H9 (cell line): ENCODE measurements at regions not wholly inside any gene's neighbourhood (a gene's known extent, or its start where the extent isn't known, plus 50 kb on each side); places are given as distances from the start of the nearest gene placed in this dataset.

Experiments
- DNase-seq: peaks from one replicate; pipeline ENCODE4 v3.0.0-alpha.2; 2017
- H2AFZ ChIP-seq: one replicate; pipeline ENCODE4 v1.6.1; 2013; ENCODE audit warnings: mild to moderate bottlenecking, low read length, control low read depth, moderate library complexity
- H2AK5ac ChIP-seq: 2 replicates; pipeline ENCODE4 v1.6.1; 2013; ENCODE audit warnings: low read length, control low read depth, mixed read lengths; ENCODE audit not compliant: insufficient read length
- H2BK120ac ChIP-seq: one replicate; pipeline ENCODE4 v1.6.1; 2013; ENCODE audit warnings: low read depth, mild to moderate bottlenecking, low read length, control low read depth, inconsistent platforms; ENCODE audit not compliant: poor library complexity, severe bottlenecking
- H2BK12ac ChIP-seq: 2 replicates; pipeline ENCODE4 v1.6.1; 2013; ENCODE audit warnings: low read length, control low read depth, mixed read lengths, low read depth; ENCODE audit not compliant: insufficient read length
- H2BK15ac ChIP-seq: 2 replicates; pipeline ENCODE4 v1.6.1; 2013; ENCODE audit warnings: low read depth, low read length, control low read depth
- H2BK20ac ChIP-seq: one replicate; pipeline ENCODE4 v1.6.1; 2013; ENCODE audit warnings: low read depth, mild to moderate bottlenecking, low read length, control low read depth, inconsistent platforms; ENCODE audit not compliant: poor library complexity, severe bottlenecking
- H2BK5ac ChIP-seq: 2 replicates; pipeline ENCODE4 v1.6.1; 2013; ENCODE audit warnings: low read length, control low read depth, mixed read lengths; ENCODE audit not compliant: insufficient read length
- H3K14ac ChIP-seq: 2 replicates; pipeline ENCODE4 v1.6.1; 2013; ENCODE audit warnings: low read length, control low read depth; ENCODE audit not compliant: insufficient read depth
- H3K18ac ChIP-seq: 2 replicates; pipeline ENCODE4 v1.6.1; 2013; ENCODE audit warnings: low read depth, mild to moderate bottlenecking, mixed read lengths, low read length, control low read depth; ENCODE audit not compliant: insufficient read length
- H3K23ac ChIP-seq: 2 replicates; pipeline ENCODE4 v1.6.1; 2013; ENCODE audit warnings: low read length, control low read depth, mixed read lengths, low read depth; ENCODE audit not compliant: insufficient read length
- H3K23me2 ChIP-seq: 2 replicates; pipeline ENCODE4 v1.6.1; 2013; ENCODE audit warnings: low read depth, mild to moderate bottlenecking, mixed read lengths, low read length, control low read depth; ENCODE audit not compliant: insufficient read length, poor library complexity, severe bottlenecking
- H3K27ac ChIP-seq: 2 replicates; pipeline ENCODE4 v1.5.1; 2013; ENCODE audit warnings: low read length, control low read depth, mixed read lengths, low read depth; ENCODE audit not compliant: insufficient read length
- H3K27me3 ChIP-seq: 2 replicates; pipeline ENCODE4 v1.6.1; 2013; ENCODE audit warnings: low read length, control low read depth, inconsistent platforms; ENCODE audit not compliant: insufficient read depth
- H3K4ac ChIP-seq: 2 replicates; pipeline ENCODE4 v1.6.1; 2013; ENCODE audit warnings: low read depth, mild to moderate bottlenecking, control low read depth, inconsistent platforms, low read length, moderate library complexity
- H3K4me1 ChIP-seq: 2 replicates; pipeline ENCODE4 v1.6.1; 2013; ENCODE audit warnings: low read length, control low read depth, inconsistent platforms; ENCODE audit not compliant: insufficient read depth
- H3K4me2 ChIP-seq: 2 replicates; pipeline ENCODE4 v1.6.1; 2013; ENCODE audit warnings: low read length, control low read depth, mixed read lengths; ENCODE audit not compliant: insufficient read length, insufficient read depth
- H3K56ac ChIP-seq: 2 replicates; pipeline ENCODE4 v1.6.1; 2013; ENCODE audit warnings: low read depth, mild to moderate bottlenecking, mixed read lengths, low read length, control low read depth; ENCODE audit not compliant: insufficient read length
- H3K79me1 ChIP-seq: 2 replicates; pipeline ENCODE4 v1.6.1; 2013; ENCODE audit warnings: low read depth, mild to moderate bottlenecking, moderate library complexity, low read length, control low read depth, inconsistent platforms; ENCODE audit not compliant: insufficient read depth, poor library complexity, severe bottlenecking
- H3K79me2 ChIP-seq: 2 replicates; pipeline ENCODE4 v1.6.1; 2013; ENCODE audit warnings: low read length, control low read depth, inconsistent platforms; ENCODE audit not compliant: insufficient read depth
- H3K9ac ChIP-seq: 2 replicates; pipeline ENCODE4 v1.6.1; 2013; ENCODE audit warnings: low read length, control low read depth, mixed read lengths; ENCODE audit not compliant: insufficient read length; ENCODE audit errors: extremely low read depth
- H3K9me3 ChIP-seq: one replicate; pipeline ENCODE4 v1.6.1; 2013; ENCODE audit warnings: low read depth, low read length, inconsistent platforms; ENCODE audit not compliant: control insufficient read depth
- H3T11ph ChIP-seq: one replicate; pipeline ENCODE4 v1.6.1; 2013; ENCODE audit warnings: mild to moderate bottlenecking, low read length, control low read depth, inconsistent platforms
- H4K20me1 ChIP-seq: one replicate; pipeline ENCODE4 v1.6.1; 2013; ENCODE audit not compliant: control insufficient read depth, insufficient read length, insufficient read depth
- H4K5ac ChIP-seq: 2 replicates; pipeline ENCODE4 v1.6.1; 2013; ENCODE audit warnings: low read depth, mild to moderate bottlenecking, mixed read lengths, low read length, control low read depth; ENCODE audit not compliant: insufficient read length
- H4K8ac ChIP-seq: replicated peaks from 2 replicates; pipeline ENCODE4 v1.6.1; 2013; ENCODE audit warnings: low read length, control low read depth, mixed read lengths, low read depth; ENCODE audit not compliant: insufficient read length
- H4K91ac ChIP-seq: 2 replicates; pipeline ENCODE4 v1.6.1; 2013; ENCODE audit warnings: low read depth, mild to moderate bottlenecking, moderate library complexity, mixed read lengths, low read length, control low read depth; ENCODE audit not compliant: insufficient read length
- H3K27ac Mint-ChIP-seq, 3 experiments: 2 replicates in 2 of 3; 3 replicates in 1 of 3; pipeline ENCODE4 v1.8.0; 2020 to 2021; ENCODE audit warnings: mixed read lengths in 3 of 3, mild to moderate bottlenecking in 1 of 3, moderate library complexity in 1 of 3
- H3K27me3 Mint-ChIP-seq: 2 replicates; pipeline ENCODE4 v1.8.0; 2021; ENCODE audit warnings: low read depth, mild to moderate bottlenecking, moderate library complexity, mixed read lengths
- H3K36me3 Mint-ChIP-seq, 3 experiments: 2 replicates in 2 of 3; 3 replicates in 1 of 3; pipeline ENCODE4 v1.8.0; 2020 to 2021; ENCODE audit warnings: low read depth in 3 of 3, mixed read lengths in 3 of 3; ENCODE audit not compliant: insufficient read depth in 1 of 3
- H3K4me1 Mint-ChIP-seq, 2 experiments: 2 replicates each; pipeline ENCODE4 v1.8.0; 2020; ENCODE audit warnings: mixed read lengths in 2 of 2
- H3K4me3 Mint-ChIP-seq, 2 experiments: 2 replicates in 1 of 2; 3 replicates in 1 of 2; pipeline ENCODE4 v1.8.0; 2020 to 2021; ENCODE audit warnings: mild to moderate bottlenecking in 2 of 2, mixed read lengths in 2 of 2, moderate library complexity in 1 of 2
- H3K9me3 Mint-ChIP-seq, 2 experiments: 2 replicates in 1 of 2; 3 replicates in 1 of 2; pipeline ENCODE4 v1.8.0; 2020; ENCODE audit warnings: mild to moderate bottlenecking in 2 of 2, mixed read lengths in 2 of 2, moderate library complexity in 1 of 2
- CTCF ChIP-seq: fragments of 200-600 bp; sonication (generic); conservative IDR thresholded peaks from 3 replicates; pipeline ENCODE4 v1.8.0; 2021; ENCODE audit warnings: antibody characterized with exemption, mild to moderate bottlenecking
- WGBS: extraction: QIAGEN DNeasy Blood & Tissue Kit; methylation state at CpG from one replicate; pipeline ENCODE4 v1.1.7; 2013; ENCODE audit warnings: missing lambda C conversion rate, low lambda C conversion rate, mixed read lengths; ENCODE audit not compliant: insufficient read length; ENCODE audit errors: extremely low coverage; 5-methylcytosine and 5-hydroxymethylcytosine counted together

GRCh38 chr3:117844676-117845075 lies 1135.1 kb downstream of the TUSC7 start:
- Mint-ChIP-seq H3K36me3 (no peaks in the 10 kb centered on the region), H3K4me3 (no peak overlapping the region), H3K9me3 (no peaks in the 10 kb centered on the region), H3K4me1 (no peaks in the 10 kb centered on the region), H3K27me3 (no peaks in the 10 kb centered on the region), H3K27ac (no peak overlapping the region)
- H4K20me1 ChIP-seq = no peaks in the 10 kb centered on the region
- no peaks in the 10 kb centered on the region for H3K23me2 ChIP-seq
- DNase-seq = no peak
- H4K91ac ChIP-seq = no peak overlapping the region
- no peak overlapping the region for H3K9ac ChIP-seq
- H3K27ac ChIP-seq = no peak overlapping the region
- H2BK15ac ChIP-seq = no peak overlapping the region
- no peaks in the 10 kb centered on the region for H3K4me1 ChIP-seq
- H3K18ac ChIP-seq = no peak overlapping the region
- H2AFZ ChIP-seq = no peak overlapping the region
- no CpG with 5 or more reads among the region's 2 CpGs for WGBS
- no peak overlapping the region for H3K23ac ChIP-seq
- H3K4ac ChIP-seq = no peak overlapping the region
- H3K14ac ChIP-seq = no peak overlapping the region
- no peaks in the 10 kb centered on the region for H3K27me3 ChIP-seq
- no peak overlapping the region for H2AK5ac ChIP-seq
- H3T11ph ChIP-seq = no peak overlapping the region
- H3K79me1 ChIP-seq = no peaks in the 10 kb centered on the region
- no peak overlapping the region for H3K4me2 ChIP-seq
- H3K56ac ChIP-seq = no peak overlapping the region
- no peak overlapping the region for H2BK5ac ChIP-seq
- no peaks in the 10 kb centered on the region for H3K79me2 ChIP-seq
- H3K9me3 ChIP-seq = no peaks in the 10 kb centered on the region
- no peak for TF ChIP-seq CTCF
- no peak overlapping the region for H4K8ac ChIP-seq
- H2BK120ac ChIP-seq = no peak overlapping the region
- no peak overlapping the region for H4K5ac ChIP-seq
- no peak overlapping the region for H2BK20ac ChIP-seq
- no peak overlapping the region for H2BK12ac ChIP-seq
